ENCODE measurements at regions not wholly inside any gene's neighbourhood (a gene's known extent, or its start where the extent isn't known, plus 50 kb on each side); places are given as distances from the start of the nearest gene placed in this dataset.

GRCh38 chr15:93705753-93706455 is 525.5 kb upstream of the MCTP2 start:
- no peak for DNase-seq (ENCODE audit: low spot score)
- no peaks in the 10 kb centered on the region; the same call in 1 of the 2 replicates for H3K27me3 Mint-ChIP-seq (ENCODE audit: low read depth)
- ATAC-seq = no peak
- ChIA-PET CTCF (no interaction called here), POLR2A (no interaction called here)
- peaks cover 5% of the 10 kb centered on the region for H3K9me3 Mint-ChIP-seq
- TF ChIP-seq ERG (CRISPR knock-in tag; IDR thresholded peaks at IDR 0.05) = no peak
- TF ChIP-seq MYBL2 (CRISPR knock-in tag; IDR thresholded peaks at IDR 0.05) = no peak
- TF ChIP-seq HMGXB4 (CRISPR knock-in tag; IDR thresholded peaks at IDR 0.05) = no peak
- no peak for TF ChIP-seq NFYB (CRISPR knock-in tag; conservative IDR thresholded peaks at IDR 0.05; ENCODE audit: low read depth)
- no peak for TF ChIP-seq ZNF425 (CRISPR knock-in tag; conservative IDR thresholded peaks at IDR 0.05)
- TF ChIP-seq ZBTB21 (CRISPR knock-in tag; IDR thresholded peaks at IDR 0.05; ENCODE audit: borderline replicate concordance) = no peak
- no peak for TF ChIP-seq AR (CRISPR knock-in tag; IDR thresholded peaks at IDR 0.05)
- no peak for TF ChIP-seq CBFB (CRISPR knock-in tag; IDR thresholded peaks at IDR 0.05; ENCODE audit: low read depth)
- TF ChIP-seq ETV6 (CRISPR knock-in tag; IDR thresholded peaks at IDR 0.05) = no peak
- TF ChIP-seq CREB1 (CRISPR knock-in tag; IDR thresholded peaks at IDR 0.05) = no peak
- no peak for TF ChIP-seq ZBTB43 (CRISPR knock-in tag; IDR thresholded peaks at IDR 0.05)
- no peak overlapping the region for H3K27ac Mint-ChIP-seq
- 0 out of 2 replicates have a peak, but pooled peaks cover 3% of the 10 kb centered on the region for H3K4me1 Mint-ChIP-seq
- H3K36me3 Mint-ChIP-seq = no peaks in the 10 kb centered on the region
- no peak overlapping the region for H3K4me3 Mint-ChIP-seq

GRCh38 chr15:93703092-93703739 is 528.1 kb upstream of the MCTP2 start:
- H3K9me3 Mint-ChIP-seq = peaks cover 13% of the 10 kb centered on the region
- no peak overlapping the region for H3K4me3 Mint-ChIP-seq
- H3K36me3 Mint-ChIP-seq = peaks cover 4% of the 10 kb centered on the region; the same call in 1 of the 2 replicates
- no peaks in the 10 kb centered on the region; the same call in 1 of the 2 replicates for H3K27me3 Mint-ChIP-seq (ENCODE audit: low read depth)
- ChIA-PET POLR2A (no interaction called here), CTCF (no interaction called here)
- TF ChIP-seq USF2 (CRISPR knock-in tag; IDR thresholded peaks at IDR 0.05) = no peak
- TF ChIP-seq PRDM15 (CRISPR knock-in tag; IDR thresholded peaks at IDR 0.05) = no peak
- TF ChIP-seq JAZF1 (CRISPR knock-in tag; IDR thresholded peaks at IDR 0.05) = no peak
- no peak for TF ChIP-seq SP1 (CRISPR knock-in tag; conservative IDR thresholded peaks at IDR 0.05)
- H3K4me1 Mint-ChIP-seq = 0 out of 2 replicates have a peak, but pooled peaks cover 3% of the 10 kb centered on the region
- ATAC-seq = no peak
- H3K27ac Mint-ChIP-seq = no peak overlapping the region
- no peak for DNase-seq (ENCODE audit: low spot score)
